HG03575 (cell line): ENCODE measurements at regions not wholly inside any gene's neighbourhood (a gene's known extent, or its start where the extent isn't known, plus 50 kb on each side); places are given as distances from the start of the nearest gene placed in this dataset.
"Not testable (repeated sequence)": the region's sequence is repeated elsewhere in the genome, so short reads cannot be mapped to it uniquely, and the experiment has no call there.

Experiments
- ATAC-seq: cut with Tn5 transposase; IDR thresholded peaks from one replicate; pipeline ENCODE4 v1.9.1; 2021; ENCODE audit not compliant: unreplicated experiment, insufficient number of reproducible peaks, low FRiP score; ENCODE audit errors: extremely low read depth

DNA sequence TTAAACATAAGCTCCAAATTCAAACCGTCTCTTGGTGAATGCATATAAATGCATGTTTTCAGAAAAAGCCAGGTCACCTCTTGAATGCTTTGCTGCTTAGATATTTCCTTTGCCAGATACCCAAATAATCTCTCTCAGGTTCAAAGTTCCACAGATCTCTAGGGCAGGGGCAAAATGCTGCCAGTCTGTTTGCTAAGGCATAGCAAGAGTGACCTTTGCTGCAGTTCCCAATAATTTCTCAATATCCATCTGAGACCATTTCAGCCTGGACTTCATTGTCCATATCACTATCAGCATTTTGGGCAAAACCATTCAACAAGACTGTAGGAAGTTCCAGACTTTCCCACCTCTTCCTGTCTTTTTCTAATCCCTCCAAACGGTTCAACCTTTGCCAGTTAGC lies 1006.2 kb upstream of the KCND2 start:
- ATAC-seq, result not testable (repeated sequence)

DNA sequence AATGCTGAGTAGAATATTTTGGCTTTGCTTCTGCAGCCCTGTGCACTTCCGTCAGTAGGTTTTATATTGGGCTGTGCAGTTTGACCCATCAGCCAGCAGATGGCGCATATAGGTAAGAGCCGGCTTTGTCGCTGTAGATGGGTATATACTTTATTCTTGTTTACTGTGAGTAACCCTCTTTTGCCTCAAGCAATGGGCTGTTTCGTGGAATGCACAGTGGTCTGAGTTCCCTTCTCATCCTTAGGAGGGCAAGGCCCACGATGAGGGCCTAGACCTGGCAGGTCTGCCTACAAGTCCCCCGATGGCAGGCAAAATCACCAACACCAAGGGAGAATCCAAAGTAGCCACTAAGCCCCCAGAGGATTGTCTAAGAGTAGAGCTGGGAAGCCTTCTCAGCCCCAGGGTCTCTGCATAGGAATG lies 1002.9 kb upstream of the KCND2 start:
- ATAC-seq, result peak; percentile 97

DNA sequence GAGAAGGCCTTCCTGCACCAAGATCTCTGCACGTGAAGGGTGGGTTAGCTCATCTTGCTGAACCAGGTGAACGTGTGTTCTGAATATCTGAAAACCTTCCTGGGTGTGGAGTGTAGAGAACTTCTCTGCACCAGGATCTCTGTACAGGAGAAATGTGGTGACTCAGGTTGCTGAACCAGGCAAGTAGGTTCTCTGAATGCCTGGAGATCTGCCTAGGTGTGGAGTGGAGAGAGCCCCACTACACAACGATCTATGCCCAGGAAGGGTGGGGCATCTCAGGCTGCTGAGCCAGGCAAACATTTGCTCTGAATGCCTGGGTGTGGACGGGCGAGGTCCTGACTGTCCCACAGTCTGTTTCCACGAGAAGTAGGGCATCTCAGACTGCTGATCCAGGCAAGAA lies 1002.3 kb upstream of the KCND2 start:
- ATAC-seq, result no peak

DNA sequence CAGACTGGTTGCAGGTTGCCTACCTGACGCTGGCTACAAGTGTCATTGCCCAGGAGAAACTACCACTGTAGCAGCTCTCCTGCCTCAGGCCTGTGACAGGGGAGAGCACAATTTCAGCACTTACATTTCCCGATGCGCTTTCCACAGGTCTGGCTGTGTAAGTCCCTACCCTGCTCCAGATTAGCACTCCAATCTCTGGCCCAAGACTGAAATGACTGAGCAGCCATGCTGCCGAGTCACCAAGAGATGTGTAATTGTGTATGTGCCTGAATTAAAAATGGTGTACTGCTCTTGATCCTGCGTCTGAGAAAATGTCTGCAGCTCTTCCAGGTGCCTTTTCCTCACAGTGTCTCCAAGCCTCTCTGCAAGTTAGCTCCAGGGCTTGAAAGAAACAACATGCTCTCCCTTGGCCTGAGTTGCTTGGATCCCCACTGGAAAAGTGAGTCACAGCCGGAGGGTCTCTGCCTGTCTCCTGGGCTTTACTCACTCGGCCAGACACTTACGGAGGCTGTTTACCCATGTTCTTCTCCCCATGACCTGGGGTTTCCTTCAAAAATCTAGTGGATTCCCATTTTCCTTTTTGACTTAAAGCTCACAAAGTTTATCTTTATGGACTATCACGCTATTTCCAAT lies 1001.7 kb upstream of the KCND2 start:
- ATAC-seq, result no peak

DNA sequence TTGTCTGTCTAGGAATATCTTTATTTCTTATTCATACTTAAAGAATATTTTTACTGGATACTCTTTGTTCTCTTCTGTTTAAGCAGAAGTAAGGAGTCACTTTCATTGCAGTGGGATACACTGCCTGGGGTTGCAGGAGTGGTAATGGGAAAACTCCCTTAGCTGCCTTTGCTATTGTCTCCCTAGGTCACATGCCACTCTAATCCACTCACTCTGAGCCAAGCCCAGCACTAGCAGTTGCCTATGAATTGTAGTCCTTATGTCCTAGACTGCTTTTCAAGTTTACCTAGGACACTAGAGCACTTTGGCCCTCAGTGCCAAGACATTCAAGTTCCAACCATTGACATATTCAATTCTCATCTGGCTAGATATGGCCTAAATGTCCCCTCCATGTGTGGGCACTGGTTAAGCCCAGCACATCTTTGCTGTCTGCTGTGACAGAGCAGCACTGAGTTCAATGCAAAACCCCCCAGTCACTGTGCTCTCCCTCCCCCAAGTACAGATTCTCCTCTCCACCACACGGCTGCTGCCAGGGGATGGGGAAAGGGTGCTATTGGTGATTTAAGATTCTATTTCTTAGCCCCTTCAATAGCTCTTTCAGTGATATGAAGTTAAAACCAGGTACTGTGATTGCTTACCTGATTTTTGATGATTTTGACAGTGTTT lies 991.7 kb upstream of the KCND2 start:
- ATAC-seq, result no peak

DNA sequence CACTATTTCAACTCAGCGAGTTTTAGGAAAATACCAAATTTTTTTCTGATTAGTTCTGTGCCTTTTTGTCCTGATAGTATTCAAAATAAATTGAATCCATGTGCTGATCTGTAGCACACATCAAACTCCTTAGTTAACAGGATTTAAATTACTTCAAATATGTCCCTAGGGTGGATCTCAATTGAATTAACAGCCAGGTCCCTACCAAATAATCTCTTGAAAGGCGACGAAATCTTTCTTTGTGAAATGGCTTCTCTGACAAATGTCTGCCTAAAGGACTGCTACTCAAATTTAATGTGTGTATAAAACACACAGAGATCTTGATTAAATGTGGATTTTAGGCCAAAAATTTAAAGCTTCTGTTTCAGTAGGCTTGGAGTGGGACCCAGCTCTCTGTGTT lies 989.6 kb upstream of the KCND2 start:
- ATAC-seq, result no peak

DNA sequence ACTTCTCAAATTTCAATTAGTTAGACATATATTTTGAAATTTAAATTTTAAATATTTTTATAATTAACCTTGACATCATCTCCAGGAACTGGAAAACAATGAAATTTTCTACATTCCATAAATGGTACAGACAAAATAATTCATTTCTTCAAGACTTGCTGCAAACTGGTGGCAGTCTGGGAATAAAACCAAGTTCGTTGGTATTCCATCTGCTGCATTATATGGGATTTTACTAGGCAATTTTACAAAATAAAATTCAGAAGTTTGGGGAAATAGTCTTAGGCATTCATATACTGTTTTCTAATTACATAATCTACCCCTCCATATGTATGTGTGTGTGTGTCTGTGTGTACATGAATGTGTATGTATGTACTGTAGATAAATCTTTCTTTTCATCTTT lies 984.6 kb upstream of the KCND2 start:
- ATAC-seq, result no peak

DNA sequence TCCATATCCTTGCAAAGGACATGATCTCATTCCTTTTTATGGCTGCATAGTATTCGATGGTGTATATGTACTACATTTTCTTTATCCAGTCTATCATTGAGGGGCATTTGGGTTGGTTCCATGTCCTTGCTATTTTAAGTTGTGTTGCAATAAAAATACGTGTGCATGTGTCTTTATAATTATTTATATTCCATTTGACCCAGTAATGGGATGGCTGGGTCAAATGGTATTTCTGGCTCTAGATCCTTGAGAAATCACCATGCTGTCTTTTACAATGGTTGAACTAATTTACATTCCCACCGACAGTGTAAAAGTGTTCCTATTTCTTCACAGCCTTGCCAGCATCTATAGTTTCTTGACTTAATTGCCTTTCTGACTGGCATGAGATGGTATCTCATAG lies 972.6 kb upstream of the KCND2 start:
- ATAC-seq, result not testable (repeated sequence)

DNA sequence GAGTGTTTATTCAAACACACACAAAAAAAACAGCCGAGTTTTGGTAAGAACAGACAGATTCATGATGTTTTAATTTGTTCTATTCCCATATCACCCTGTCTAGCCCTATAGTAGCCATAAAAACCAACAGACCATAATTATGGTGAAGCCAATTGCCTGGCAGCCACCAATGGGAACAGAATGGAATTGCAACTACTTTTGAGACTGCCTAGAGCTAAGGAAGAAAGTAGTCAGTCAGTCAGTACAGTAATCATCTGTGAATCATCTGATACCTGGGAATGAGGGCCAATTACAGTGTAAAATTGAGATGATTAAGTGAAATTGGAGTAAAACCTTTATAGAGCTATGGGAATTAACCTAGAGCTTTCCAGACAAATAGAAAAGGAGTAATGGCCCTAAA lies 952.7 kb upstream of the KCND2 start:
- ATAC-seq, result no peak

DNA sequence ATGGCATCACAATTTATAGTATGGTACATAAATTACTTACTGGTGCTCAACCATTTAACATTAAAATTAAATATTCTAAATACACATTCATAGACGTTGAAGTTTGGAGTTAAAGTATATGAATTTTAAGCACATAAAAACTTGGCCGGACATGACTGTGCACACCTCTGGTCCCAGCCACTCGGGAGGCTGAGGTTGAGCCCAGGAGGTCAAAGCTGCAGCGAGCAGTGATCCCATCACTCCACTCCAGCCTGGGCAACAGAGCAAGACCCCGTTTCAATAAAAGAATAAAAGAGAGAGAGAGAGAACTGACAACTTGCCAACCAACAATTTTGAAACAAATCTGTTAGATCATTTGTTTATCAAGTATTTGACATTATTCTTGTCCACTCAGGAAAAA lies 943.3 kb upstream of the KCND2 start:
- no peak for ATAC-seq

DNA sequence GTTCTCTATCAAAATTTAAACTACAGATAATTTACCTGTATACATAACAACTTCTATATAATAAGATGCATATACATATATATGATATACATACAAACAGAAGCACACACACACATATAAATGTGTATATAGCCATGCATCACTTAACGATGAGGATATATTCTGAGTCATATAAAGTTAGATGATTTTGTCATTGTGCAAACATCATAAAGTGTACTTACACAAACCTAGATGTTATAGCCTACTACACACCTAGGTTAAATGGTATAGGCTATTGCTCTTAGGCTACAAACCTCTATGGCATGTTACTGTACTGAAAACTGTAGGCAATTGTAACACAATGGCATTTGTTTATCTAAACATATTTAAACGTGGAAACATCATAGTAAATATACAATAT lies 937.6 kb upstream of the KCND2 start:
- ATAC-seq, result no peak

DNA sequence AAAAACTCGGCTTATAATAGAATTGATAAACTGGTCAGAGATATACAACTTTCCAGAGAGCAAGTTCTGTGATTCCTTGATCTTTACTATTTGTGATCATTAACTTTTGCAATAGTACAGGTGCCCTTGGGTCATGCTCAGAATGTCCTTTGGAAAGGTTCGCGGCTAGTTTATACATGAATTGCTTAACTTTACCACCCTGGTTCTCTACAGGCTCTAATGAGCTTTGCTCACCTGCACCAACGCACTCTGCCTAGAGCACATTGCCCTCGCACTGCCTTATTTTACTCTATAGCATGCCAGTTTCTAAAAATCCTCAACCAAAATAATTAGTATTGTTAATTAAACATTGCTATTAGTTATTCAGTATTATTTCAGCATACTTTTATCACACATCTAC lies 931.2 kb upstream of the KCND2 start:
- no peak for ATAC-seq

DNA sequence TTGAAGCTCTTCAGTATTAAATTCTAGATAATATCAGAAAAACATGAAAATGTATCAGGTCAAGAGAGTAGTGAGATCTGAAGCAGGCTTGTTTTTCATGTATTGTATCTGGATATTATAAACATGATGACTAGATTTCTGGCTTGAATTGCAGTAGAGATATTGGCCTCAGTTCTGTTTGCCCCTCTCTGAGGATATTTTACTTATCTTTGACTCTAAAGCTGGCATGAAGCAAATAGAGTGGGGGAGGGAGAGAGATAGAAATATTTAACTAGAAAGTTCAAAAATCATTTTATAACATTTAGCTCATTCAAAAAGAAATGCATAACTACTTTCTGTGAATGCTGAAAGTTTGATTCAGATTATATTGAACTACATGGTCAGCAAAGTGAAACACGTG lies 929.7 kb upstream of the KCND2 start:
- no peak for ATAC-seq

DNA sequence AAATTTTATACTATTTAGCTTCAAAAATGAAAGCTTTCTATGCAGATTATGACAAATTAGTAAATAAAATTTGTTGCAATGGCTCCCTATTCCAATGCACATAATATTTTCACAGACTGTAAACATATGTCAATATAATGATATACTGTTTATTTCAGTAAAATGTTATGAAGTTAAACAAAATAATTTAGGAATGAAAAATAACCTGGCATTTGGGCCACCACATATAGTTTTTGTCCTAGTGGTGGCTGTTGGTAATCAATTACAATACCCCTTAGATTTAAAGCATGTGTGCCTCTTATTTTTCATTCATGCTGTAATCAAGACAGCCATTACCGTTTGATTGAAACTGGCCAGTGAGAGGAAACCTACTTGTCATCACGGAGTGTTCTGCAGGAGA lies 928.5 kb upstream of the KCND2 start:
- no peak for ATAC-seq

DNA sequence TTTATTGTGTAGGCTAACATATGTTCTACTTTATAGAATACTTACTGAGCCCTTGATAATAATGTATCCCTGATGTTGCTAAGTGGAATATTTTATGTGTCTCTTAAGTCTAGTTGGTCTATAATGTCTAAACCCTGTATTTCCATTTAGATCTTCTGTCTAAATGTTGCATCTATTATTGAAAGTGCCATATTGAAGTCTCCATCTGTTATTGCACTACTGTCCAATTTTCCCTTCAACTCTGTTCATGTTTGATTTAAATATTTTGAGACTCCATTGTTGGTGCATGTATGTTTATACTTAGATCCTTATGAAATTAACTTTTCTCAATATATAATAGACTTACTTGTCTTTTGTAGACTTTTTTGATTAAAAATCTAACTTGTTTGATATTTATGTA lies 924.5 kb upstream of the KCND2 start:
- ATAC-seq, result no peak

DNA sequence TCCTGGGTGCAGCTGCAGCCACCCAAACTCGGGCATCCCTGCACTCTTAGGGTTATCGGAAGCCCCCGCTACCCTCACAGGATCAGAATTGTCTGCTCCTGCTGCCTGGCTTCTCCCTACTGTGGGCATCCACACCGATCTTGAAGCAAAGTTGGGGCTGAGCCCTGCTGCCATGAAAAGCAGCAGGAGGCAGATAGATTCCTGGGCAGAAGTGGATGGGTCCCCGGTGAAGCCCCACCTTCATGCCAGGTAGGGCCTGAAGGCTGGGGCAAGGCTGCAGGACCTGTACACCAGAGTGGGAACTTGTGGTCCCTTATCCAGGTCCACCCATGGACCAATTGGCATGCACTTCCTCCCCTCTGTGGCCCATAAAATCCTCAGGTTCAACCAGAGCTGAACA lies 922.6 kb upstream of the KCND2 start:
- no peak for ATAC-seq

DNA sequence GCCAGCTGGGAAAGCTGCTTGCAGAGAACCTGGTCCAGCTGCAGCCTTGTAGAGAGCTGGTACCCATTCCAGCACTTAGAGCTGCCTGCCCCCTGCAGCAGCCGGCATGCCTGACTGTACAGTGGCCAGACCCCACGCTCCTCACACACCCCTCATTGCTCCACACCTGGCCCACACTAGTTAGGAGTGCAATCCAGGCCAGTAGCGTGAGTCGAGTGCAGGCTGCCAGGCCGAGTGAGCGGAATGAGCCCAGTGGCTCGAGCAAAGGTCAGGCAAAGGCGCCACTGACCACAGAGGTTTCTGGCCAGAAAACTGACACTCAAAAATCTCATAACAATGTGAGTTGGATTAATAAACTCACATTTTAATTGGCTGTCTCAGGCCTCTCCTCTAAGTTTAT lies 921.7 kb upstream of the KCND2 start:
- no peak for ATAC-seq

DNA sequence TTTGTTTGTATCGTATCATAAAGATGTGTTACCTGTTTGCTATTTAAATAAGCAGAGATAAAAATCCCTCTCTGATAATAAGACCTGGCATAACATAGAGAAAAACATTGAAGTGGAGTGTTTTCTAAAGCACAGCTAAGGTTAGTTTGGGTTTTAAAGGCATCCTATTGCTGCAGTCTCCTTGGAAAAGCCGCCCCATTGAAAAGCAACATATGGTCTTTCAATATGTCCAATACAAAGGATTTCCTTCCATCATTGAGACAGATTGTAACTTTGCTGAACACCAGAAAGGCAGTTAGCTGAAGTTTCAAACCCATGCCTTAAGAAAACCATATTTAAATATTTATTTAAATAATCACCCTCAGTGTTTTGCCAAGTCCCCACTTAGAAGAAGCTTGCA lies 898.5 kb upstream of the KCND2 start:
- ATAC-seq, result no peak

DNA sequence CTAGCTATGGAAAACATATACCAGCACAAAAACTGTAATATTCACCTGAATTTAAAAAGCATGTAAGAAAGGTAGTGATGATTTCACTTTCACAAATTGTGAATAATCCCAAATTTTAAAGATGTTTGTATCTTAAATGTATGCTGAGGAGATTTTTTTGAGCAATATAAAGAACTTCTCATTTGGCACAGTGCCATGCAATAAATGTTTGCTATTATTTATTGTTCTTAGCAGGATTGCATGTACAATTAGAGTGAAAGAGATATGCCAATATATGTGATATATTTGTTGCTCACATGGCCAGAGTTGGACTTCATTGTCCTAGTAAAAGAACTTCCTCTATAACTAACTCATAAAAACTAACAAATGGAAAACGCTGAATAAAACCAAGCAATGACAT lies 895.1 kb upstream of the KCND2 start:
- no peak for ATAC-seq

DNA sequence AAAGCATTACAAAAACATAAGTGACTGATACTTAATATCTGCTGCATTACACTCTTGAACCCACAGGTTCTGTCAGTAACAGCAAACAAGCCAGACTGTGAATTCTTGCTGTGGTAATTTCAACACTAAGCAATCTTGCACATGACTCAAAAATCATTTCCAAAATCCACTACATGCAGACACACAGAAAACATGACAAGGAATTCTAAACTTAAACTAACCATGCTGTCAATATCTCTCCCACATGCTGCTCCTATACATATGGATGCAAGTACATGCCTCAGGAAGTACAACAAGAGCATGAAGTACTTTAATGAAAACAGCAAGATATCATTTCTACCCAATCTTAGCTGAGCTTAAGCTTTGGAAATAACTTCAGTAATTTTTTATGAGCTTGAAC lies 890.2 kb upstream of the KCND2 start:
- ATAC-seq, result no peak

DNA sequence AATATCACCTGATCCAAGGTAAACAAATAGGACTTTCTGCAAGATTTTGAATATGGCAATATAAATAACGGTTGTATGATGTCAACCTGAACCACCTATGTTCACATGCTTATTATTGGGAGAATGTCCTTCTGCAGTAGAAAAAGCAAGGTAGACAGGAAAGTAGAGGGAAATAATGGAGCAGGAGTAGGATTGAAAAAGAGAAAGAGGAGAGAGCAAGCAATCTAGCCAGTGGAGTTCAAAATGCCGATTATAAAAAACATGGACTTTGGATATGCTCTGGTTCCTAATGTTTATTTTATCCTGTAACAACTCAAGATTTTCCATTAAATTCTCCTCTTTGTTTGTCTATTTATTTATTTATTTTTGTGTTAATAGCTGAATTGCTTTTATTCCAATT lies 878.0 kb upstream of the KCND2 start:
- ATAC-seq, result no peak
